ENCODE measurements at regions not wholly inside any gene's neighbourhood (a gene's known extent, or its start where the extent isn't known, plus 50 kb on each side); places are given as distances from the start of the nearest gene placed in this dataset.

GRCh38 chr2:136222862-136223261 is 104.9 kb upstream of the CXCR4 start:
- in situ Hi-C loops (cut with HindIII; ENCODE audit: low pct_ligation_motif_present, low pct_unique_long_range_greater_than_20kb, low sequenced_read_pairs) = no loop called here
- no peak for DNase-seq

DNA sequence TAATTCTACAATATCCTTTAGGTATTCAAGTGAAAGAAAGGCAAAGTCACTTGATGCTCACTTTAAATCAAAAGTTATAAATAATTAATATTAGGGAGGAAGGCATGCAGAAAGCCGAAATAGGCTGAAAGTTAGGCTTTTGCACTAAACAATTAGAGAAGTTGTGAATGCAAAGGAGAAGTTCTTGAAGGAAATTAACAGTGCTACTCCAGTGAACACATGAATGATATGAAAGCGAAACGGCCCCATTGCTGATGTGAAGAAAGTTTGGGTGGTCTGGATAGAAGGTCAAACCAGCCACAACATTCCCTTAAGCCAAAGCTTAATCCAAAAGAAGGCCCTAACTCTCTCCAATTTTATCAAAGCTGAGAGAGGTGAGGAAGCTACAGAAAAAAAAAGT is 103.1 kb upstream of the CXCR4 start:
- in situ Hi-C loops (cut with HindIII; ENCODE audit: low pct_ligation_motif_present, low pct_unique_long_range_greater_than_20kb, low sequenced_read_pairs) = no loop called here
- DNase-seq = no peak

DNA sequence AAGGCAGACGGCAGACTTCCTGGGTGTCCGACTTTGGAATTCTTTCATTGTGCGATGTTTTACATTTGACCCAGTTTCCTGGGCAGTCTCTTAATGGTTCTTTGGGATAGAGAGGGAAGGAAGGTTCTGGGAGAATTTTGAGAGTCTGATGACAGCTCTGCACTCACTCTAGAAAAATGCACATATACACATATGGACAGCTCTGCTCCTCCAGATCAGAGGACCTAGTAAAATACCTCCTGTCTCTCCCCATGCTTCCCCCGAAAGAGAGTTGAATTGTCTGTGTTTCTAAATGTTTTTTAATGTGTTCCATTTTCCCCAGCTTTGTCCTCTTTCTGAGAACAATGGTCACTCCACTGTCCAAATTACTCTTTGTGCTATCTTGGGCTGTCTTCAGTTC is 102.0 kb upstream of the CXCR4 start:
- DNase-seq = no peak
- in situ Hi-C loops (cut with HindIII; ENCODE audit: low pct_ligation_motif_present, low pct_unique_long_range_greater_than_20kb, low sequenced_read_pairs) = no loop called here

DNA sequence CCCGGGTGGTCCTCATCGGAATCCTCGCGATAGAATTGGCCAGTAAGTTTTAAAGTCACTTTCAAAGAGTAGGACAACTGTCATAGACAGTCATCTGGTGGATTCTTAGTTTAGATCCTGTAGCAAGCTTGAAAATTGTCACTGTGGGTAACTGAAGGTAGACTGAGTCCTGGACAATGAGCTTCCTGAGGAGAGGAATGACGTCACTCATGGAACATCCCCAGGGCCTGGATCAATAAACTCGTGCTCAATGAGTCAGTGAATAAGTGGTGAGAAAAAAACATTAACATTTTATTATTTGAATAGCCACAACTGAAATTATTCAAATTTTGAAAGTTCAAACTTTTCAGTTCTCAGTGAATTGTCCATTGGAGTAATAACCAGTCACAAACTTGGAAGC is 101.4 kb upstream of the CXCR4 start:
- DNase-seq = no peak
- in situ Hi-C loops (cut with HindIII; ENCODE audit: low pct_ligation_motif_present, low pct_unique_long_range_greater_than_20kb, low sequenced_read_pairs) = no loop called here

GRCh38 chr2:136217996-136218395 is 100.0 kb upstream of the CXCR4 start:
- in situ Hi-C loops (cut with HindIII; ENCODE audit: low pct_ligation_motif_present, low pct_unique_long_range_greater_than_20kb, low sequenced_read_pairs) = no loop called here
- DNase-seq = no peak

DNA sequence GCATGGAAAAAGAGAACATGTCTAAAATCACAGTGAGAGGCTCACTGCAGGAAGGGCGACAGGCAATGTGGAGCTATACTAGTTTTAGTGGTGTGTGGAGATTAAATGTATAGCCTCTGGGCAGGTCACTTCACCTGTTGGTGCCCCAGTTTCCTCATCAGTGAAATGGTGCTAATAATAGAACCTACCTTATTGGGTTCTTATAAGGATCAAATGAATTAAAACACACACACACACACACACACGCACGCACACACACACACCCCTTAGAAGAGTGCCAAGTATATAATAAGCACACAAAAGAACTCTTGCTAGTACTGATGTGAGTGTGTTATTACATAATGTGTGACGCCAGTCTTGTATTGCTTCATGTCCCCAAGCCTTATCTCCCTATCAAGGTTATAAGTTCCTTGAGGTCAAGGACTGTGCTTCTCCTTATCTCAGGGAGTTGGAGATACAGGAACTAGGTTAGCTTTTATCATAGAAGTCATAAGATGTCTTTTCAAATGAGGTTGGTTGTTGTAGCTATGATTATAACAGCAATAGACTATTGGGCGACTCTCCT is 98.0 kb upstream of the CXCR4 start:
- in situ Hi-C loops (cut with HindIII; ENCODE audit: low pct_ligation_motif_present, low pct_unique_long_range_greater_than_20kb, low sequenced_read_pairs) = no loop called here
- DNase-seq = no peak

DNA sequence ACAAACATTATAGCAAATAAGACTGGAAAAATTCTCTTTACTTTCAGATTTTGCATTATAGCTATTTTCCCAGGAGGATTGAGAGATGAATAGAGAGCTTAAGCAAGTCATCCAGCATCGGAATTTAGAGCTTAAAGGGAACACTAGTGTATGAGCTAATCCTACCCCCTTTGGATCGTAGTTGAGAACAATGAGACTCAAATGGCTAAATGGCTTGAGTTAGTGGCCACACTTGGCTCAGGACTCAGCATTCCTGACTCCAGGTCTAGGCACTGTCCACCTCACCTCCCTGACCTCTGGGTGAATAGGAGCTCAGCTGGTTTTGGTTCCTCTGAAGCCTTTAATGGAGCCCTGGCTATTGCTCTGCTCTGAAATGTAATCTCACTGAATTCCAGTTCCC is 97.5 kb upstream of the CXCR4 start:
- in situ Hi-C loops (cut with HindIII; ENCODE audit: low pct_ligation_motif_present, low pct_unique_long_range_greater_than_20kb, low sequenced_read_pairs) = no loop called here

DNA sequence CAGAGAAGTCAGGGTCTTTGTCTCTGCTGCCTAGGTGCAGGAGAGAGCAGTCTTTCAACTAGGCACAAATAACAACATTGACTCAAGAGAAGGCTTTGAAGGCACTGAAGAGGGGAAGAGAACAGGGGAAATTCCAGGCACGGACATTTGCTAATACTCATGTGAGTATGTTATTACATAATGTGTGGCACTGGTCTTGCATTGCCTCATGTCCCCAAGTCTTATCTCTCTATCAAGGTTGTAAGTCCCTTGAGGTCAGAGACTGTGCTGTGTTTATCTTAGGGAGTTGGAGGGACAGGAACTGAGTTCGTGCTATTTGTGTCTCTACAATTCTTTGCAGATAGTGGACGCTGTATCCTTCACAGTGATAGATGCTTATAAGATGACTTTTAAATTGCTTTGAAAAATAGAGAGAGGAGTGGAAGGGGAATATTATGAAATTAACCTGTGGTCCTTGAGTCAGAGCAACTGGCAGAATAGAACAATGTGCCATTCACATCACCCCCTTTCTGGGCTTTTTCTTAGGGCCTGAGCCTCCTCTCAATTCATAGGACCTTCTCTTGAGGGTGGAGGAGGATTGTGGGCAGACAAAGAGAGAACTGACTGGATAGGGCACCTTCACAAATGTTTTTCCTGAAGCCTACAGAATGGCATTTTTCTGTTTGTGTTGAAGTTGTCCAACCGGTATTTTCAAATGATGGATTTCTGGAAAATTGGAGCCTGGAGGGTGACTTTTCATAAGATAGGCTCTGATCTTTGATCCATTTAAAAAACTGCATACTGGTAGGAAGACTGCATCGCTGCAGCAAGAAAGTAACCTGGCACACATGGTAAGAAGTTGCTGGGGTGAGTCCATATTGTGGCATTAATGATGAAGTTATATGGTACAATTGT is 96.6 kb upstream of the CXCR4 start:
- DNase-seq = no peak
- in situ Hi-C loops (cut with HindIII; ENCODE audit: low pct_ligation_motif_present, low pct_unique_long_range_greater_than_20kb, low sequenced_read_pairs) = no loop called here

More for the DNA sequence above, 97.5 kb upstream of the CXCR4 start:
- DNase-seq = no peak

DNA sequence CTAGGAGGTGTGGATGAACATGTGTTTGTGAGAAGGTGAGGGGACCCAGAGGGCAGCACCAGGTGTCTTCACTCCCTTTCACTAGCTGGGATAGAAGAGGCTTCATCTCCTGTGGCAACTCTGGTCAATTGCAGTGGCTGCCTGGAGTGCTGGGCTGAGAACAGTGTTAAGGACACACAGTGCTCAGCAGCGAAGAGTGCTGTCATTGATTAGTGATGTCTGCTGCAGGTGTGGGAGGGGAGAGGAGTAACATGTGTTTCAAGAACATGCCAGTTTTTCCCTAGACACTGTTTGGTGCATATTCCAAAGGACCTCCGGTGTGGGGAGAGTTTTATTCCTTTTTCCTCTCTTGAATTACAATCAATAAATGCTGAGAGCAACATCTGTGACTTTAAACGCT is 95.9 kb upstream of the CXCR4 start:
- no peak for DNase-seq
- in situ Hi-C loops (cut with HindIII; ENCODE audit: low pct_ligation_motif_present, low pct_unique_long_range_greater_than_20kb, low sequenced_read_pairs) = no loop called here

DNA sequence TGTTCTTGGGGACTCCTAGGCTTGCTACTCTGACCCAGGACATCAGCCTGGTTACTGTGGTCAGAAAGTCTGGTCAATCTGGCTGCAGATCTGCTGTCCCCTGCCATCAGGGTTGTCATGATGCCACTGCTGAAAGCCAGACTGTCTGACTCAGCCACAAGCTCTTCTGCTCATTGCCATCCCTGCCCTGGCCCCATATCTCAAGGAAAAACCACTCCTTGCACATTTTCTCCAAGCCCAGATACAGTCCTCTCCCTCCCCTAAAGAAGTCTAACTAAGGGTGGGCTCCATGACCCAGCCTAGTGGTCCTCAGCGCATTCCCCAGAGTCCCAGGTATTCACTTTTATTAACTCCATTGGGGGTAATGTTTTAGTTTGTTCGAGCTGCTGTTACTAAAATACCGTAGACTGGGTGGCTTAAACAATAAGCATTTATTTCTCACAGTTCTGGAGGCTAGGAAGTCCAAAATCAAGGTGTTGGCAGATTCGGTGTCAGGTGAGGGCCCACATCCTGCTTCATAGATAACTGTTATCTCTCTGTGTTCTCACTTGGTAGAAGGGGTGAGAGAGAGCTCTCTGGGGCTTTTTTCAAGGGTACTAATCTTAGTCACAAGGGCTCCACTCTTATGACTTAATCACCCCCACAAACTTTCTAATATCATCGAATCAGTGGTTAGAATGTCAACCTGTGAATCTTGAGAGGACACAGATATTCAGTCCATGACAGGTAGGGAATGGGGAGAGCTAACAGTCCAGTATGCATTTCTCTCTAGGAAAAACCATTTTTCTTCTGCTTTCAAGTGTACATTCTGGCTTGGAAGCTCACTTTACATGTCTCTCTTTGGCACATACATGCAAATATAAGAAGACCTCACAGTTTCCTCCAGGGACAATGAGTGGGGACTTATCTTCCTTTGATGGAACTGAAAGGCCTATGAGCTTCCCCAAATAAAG is 94.8 kb upstream of the CXCR4 start:
- DNase-seq = no peak

DNA sequence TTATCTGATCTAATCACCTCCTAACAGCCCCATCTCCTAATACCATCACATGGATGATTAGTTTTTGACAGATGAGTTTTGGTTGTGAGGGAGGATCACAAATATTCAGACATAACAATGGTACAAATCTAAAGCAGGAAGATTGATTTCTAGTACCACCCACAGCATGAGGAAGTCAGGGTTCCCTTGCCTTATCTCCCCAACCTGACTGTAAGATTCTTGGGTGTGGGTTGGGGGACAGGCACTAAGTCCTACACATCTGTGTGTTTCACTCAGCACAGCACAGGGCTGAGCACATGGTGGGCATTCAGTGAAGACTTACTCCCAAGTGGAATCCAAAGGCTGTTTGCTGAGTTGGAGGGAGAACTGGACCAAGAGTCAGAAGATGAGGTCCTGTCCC is 93.8 kb upstream of the CXCR4 start:
- in situ Hi-C loops (cut with HindIII; ENCODE audit: low pct_ligation_motif_present, low pct_unique_long_range_greater_than_20kb, low sequenced_read_pairs) = no loop called here
- no peak for DNase-seq

More for the DNA sequence above, 94.8 kb upstream of the CXCR4 start:
- in situ Hi-C loops (cut with HindIII; ENCODE audit: low pct_ligation_motif_present, low pct_unique_long_range_greater_than_20kb, low sequenced_read_pairs) = no loop called here

DNA sequence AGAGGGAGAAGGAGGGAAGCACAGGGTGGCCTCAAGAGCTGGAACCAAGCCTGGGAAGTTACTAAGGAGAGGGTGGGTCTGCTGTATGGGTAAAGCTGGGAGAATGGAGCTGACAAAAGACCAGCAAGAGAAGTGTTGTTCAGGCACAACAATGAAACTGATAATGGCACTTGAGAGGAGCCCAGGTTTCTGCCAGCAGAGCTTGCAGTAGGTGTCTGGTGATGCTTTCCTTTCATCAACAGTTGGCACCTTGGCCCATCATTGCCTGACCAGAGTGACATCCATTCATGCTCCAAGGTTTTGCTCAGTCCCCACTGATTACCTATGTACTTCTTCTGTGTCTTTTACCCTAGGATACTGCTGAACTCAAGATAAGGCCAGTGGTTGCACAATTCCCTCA is 92.9 kb upstream of the CXCR4 start:
- in situ Hi-C loops (cut with HindIII; ENCODE audit: low pct_ligation_motif_present, low pct_unique_long_range_greater_than_20kb, low sequenced_read_pairs) = no loop called here
- DNase-seq = no peak

GRCh38 chr2:136210455-136210805 is 92.5 kb upstream of the CXCR4 start:
- in situ Hi-C loops (cut with HindIII; ENCODE audit: low pct_ligation_motif_present, low pct_unique_long_range_greater_than_20kb, low sequenced_read_pairs) = no loop called here
- DNase-seq = no peak

DNA sequence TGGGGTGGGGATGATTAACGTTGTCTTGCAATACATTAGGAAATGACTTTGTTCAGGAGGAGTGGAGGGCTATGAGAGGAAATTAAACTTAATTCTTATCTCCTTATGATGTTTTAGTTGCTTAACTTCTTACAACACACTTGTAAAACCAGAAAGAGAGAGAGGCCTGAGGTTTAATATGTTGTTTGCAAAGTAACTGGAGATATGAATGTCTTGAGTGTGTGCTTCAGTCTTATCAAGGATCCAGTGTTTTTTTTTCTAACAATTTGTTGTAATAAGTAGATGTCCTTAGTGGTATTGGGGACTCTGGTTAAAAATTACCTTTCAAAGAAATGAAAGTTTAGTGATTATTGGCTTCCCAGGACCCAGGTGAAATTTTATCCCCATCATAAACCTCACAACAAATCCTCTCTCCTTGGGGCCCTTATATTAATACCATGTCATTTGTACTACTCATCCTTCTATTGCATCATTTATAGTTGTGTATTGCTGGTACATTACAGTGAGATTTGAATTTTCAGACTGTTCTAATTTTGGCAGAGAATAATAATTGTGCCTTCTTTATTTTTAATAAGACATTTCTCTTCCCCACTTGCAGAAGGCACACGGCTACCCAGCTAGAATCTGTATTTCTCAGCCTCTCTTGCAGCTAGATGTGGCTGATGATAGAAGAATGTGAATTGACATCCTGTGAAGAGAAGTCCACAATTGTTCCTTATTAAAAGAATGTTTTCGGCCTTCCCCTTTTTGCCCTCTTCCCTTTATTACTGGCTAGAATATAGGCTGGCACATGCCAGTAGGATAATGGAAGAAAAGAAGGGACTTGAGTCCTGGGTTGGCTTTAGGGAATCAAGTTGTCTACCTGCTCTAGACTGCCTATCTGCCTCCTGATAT is 91.9 kb upstream of the CXCR4 start:
- in situ Hi-C loops (cut with HindIII; ENCODE audit: low pct_ligation_motif_present, low pct_unique_long_range_greater_than_20kb, low sequenced_read_pairs) = no loop called here
- DNase-seq = no peak

DNA sequence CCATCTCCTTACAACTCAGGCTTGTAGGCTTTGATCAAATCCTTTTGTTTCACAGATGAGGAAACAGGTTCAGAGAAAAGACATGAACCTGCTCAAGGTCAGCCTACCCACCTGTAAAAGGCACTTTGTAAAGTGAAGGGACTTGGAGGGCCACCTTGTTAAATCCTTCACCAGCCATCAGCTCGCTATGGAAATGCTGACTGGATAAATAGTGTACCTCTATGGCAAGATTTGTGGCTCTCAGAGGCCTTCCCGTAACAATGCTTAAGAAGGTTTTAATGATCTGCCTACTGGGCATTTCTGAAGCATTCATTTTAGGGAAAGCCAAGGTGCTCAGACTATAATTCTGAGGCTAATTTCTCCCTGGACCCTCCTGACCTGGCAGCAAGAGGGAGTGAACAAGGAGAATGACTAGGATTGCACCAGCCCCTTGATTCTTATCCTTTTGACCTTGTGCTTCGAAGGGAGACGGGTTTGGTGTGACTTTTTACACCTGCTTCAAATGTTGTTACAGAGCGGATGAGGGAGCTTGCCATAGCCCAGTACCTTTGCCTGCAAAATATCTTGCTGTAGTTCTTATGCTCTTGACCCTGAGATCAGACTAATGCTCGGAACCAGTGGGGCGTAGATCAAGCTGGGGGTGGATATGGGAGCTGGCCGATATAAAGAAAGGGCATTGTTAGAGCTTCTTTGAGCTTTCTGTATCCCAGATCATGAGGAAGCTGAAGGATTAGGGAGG is 90.9 kb upstream of the CXCR4 start:
- in situ Hi-C loops (cut with HindIII; ENCODE audit: low pct_ligation_motif_present, low pct_unique_long_range_greater_than_20kb, low sequenced_read_pairs) = no loop called here
- no peak for DNase-seq

DNA sequence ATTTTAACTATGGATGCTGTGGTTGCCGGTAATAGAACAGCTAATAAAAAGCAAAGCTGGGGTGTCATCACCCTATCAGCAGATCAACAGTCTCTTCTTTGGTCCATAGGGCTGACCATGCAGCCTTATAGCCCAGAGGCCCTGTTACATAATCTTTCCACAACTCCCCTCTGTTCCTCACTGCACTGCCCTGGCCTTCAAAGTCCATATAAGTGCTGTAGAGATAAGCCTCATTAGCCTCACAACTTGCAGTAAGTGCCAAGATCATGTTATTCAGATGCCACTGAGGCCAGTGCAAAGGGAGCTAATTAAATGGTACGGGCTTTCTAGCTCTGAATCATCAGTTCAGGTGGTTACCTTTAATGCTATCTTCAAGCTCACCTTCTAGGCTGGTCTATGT is 89.7 kb upstream of the CXCR4 start:
- in situ Hi-C loops (cut with HindIII; ENCODE audit: low pct_ligation_motif_present, low pct_unique_long_range_greater_than_20kb, low sequenced_read_pairs) = no loop called here
- no peak for DNase-seq

- no peak for DNase-seq
- in situ Hi-C loops (cut with HindIII; ENCODE audit: low pct_ligation_motif_present, low pct_unique_long_range_greater_than_20kb, low sequenced_read_pairs) = no loop called here
These were observed 89.2 kb upstream of the CXCR4 start for GRCh38 chr2:136207030-136207623.
